ENCODE measurements at regions not wholly inside any gene's neighbourhood (a gene's known extent, or its start where the extent isn't known, plus 50 kb on each side); places are given as distances from the start of the nearest gene placed in this dataset.

- Histone ChIP-seq H2BK5ac (ENCODE audit: low read length) (no peak overlapping the region), H2BK12ac (ENCODE audit: low read length) (no peak overlapping the region), H3K4me2 (ENCODE audit: insufficient read depth, low read length, poor library complexity, severe bottlenecking) (no peak overlapping the region), H3K14ac (ENCODE audit: low read length) (no peak overlapping the region), H4K91ac (ENCODE audit: low read depth, low read length, poor library complexity) (no peak overlapping the region), H2AFZ (ENCODE audit: low read length) (no peak overlapping the region), H3K4me1 (ENCODE audit: control insufficient read depth in 2 of 2, insufficient read depth in 1 of 2, low read depth in 1 of 2, low read length in 2 of 2) (peaks cover 0 to 2% of the 10 kb centered on the region in 2 donors), H3K27ac (replicated peaks; ENCODE audit: low read length) (no peak overlapping the region), H4K8ac (ENCODE audit: low read depth, low read length) (no peak overlapping the region), H3K27me3 (ENCODE audit: control insufficient read depth in 3 of 3, insufficient read depth in 3 of 3, low read depth in 1 of 3, low read length in 3 of 3) (no peaks in the 10 kb centered on the region), H2AK5ac (ENCODE audit: low read depth, low read length) (no peak overlapping the region), H3K18ac (ENCODE audit: low read length) (no peak overlapping the region), H3K4ac (ENCODE audit: low read length) (no peak overlapping the region), H3K36me3 (replicated peaks in 1 of 2; ENCODE audit: control insufficient read depth in 2 of 2, insufficient read depth in 2 of 2, low read length in 2 of 2) (no peaks in the 10 kb centered on the region), H3K23ac (ENCODE audit: low read depth, low read length, poor library complexity) (no peak overlapping the region), H3K79me1 (ENCODE audit: low read depth, low read length) (no peaks in the 10 kb centered on the region), H3K4me3 (ENCODE audit: low read length in 2 of 2) (no peak overlapping the region), H3K9me3 (replicated peaks in 1 of 2; ENCODE audit: control insufficient read depth in 2 of 2, insufficient read depth in 1 of 2, low read depth in 1 of 2, low read length in 2 of 2) (no peaks in the 10 kb centered on the region), H2BK15ac (ENCODE audit: low read length) (no peak overlapping the region), H3K9ac (ENCODE audit: low read depth, low read length, poor library complexity) (no peak overlapping the region), H2BK120ac (ENCODE audit: low read depth, low read length) (no peak overlapping the region)
- WGBS, 2 donors (ENCODE audit: extremely low coverage in 2 of 2, insufficient read length in 2 of 2, insufficient replicate concordance in 1 of 2), result no CpG with 5 or more reads among the region's 6 CpGs
- DNase-seq (ENCODE audit: low spot score), result no peak
Observed at GRCh38 chr5:133847301-133847700, 121.1 kb downstream of the C5orf15 start.

GRCh38 chr5:133846478-133847226 is 121.8 kb downstream of the C5orf15 start:
- Histone ChIP-seq H2BK5ac (ENCODE audit: low read length) (no peak overlapping the region), H3K9me3 (replicated peaks in 1 of 2; ENCODE audit: control insufficient read depth in 2 of 2, insufficient read depth in 1 of 2, low read depth in 1 of 2, low read length in 2 of 2) (no peaks in the 10 kb centered on the region), H3K18ac (ENCODE audit: low read length) (no peak overlapping the region), H3K79me1 (ENCODE audit: low read depth, low read length) (no peaks in the 10 kb centered on the region), H3K36me3 (replicated peaks in 1 of 2; ENCODE audit: control insufficient read depth in 2 of 2, insufficient read depth in 2 of 2, low read length in 2 of 2) (no peaks in the 10 kb centered on the region), H2AK5ac (ENCODE audit: low read depth, low read length) (no peak overlapping the region), H4K91ac (ENCODE audit: low read depth, low read length, poor library complexity) (no peak overlapping the region), H2AFZ (ENCODE audit: low read length) (no peak overlapping the region), H3K27me3 (ENCODE audit: control insufficient read depth in 3 of 3, insufficient read depth in 3 of 3, low read depth in 1 of 3, low read length in 3 of 3) (no peaks in the 10 kb centered on the region), H3K23ac (ENCODE audit: low read depth, low read length, poor library complexity) (no peak overlapping the region), H4K8ac (ENCODE audit: low read depth, low read length) (no peak overlapping the region), H3K9ac (ENCODE audit: low read depth, low read length, poor library complexity) (no peak overlapping the region), H3K4me1 (ENCODE audit: control insufficient read depth in 2 of 2, insufficient read depth in 1 of 2, low read depth in 1 of 2, low read length in 2 of 2) (peaks cover 0 to 2% of the 10 kb centered on the region in 2 donors), H3K4ac (ENCODE audit: low read length) (no peak overlapping the region), H2BK12ac (ENCODE audit: low read length) (no peak overlapping the region), H2BK15ac (ENCODE audit: low read length) (no peak overlapping the region), H3K4me2 (ENCODE audit: insufficient read depth, low read length, poor library complexity, severe bottlenecking) (no peak overlapping the region), H3K14ac (ENCODE audit: low read length) (no peak overlapping the region), H2BK120ac (ENCODE audit: low read depth, low read length) (no peak overlapping the region), H3K4me3 (ENCODE audit: low read length in 2 of 2) (no peak overlapping the region), H3K27ac (replicated peaks; ENCODE audit: low read length) (no peak overlapping the region)
- no peak for DNase-seq (ENCODE audit: low spot score)
- WGBS, 2 donors (ENCODE audit: extremely low coverage in 2 of 2, insufficient read length in 2 of 2, insufficient replicate concordance in 1 of 2), result no CpG with 5 or more reads among the region's 8 CpGs

DNA sequence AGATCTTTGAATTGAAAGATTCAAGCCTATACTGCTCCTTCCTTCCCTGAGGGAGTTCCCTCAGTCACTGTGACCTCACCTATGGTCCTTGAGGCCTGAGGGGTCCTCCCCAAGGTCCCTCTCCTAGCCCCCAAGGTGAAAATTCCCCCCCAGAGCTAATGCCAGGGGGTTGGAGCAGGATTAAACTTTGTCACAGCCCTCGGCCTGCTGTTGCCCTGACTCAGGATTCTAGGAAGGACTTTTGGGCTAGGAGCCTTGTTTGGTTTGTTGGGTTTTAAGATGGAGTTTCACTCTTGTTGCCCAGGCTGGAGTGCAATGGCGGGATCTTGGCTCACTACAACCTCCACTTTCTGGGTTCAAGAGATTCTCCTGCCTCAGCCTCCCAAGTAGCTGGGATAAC is 123.2 kb downstream of the C5orf15 start:
- H2BK12ac ChIP-seq (ENCODE audit: low read length), result no peak overlapping the region
- WGBS, 2 donors (ENCODE audit: extremely low coverage in 2 of 2, insufficient read length in 2 of 2, insufficient replicate concordance in 1 of 2), result no CpG with 5 or more reads among the region's 2 CpGs
- H3K14ac ChIP-seq (ENCODE audit: low read length), result no peak overlapping the region
- no peak overlapping the region for H3K4me2 ChIP-seq (ENCODE audit: insufficient read depth, low read length, poor library complexity, severe bottlenecking)
- H3K27ac ChIP-seq (replicated peaks; ENCODE audit: low read length), result no peak overlapping the region
- H2BK5ac ChIP-seq (ENCODE audit: low read length), result no peak overlapping the region
- DNase-seq (ENCODE audit: low spot score), result no peak
- no peak overlapping the region for H3K18ac ChIP-seq (ENCODE audit: low read length)
- H2AFZ ChIP-seq (ENCODE audit: low read length), result no peak overlapping the region
- H2BK120ac ChIP-seq (ENCODE audit: low read depth, low read length), result no peak overlapping the region
- H3K23ac ChIP-seq (ENCODE audit: low read depth, low read length, poor library complexity), result no peak overlapping the region
- no peak overlapping the region for H2AK5ac ChIP-seq (ENCODE audit: low read depth, low read length)
- H3K9me3 ChIP-seq (replicated peaks in 1 of 2; ENCODE audit: control insufficient read depth in 2 of 2, insufficient read depth in 1 of 2, low read depth in 1 of 2, low read length in 2 of 2), result no peaks in the 10 kb centered on the region
- H3K27me3 ChIP-seq (ENCODE audit: control insufficient read depth in 3 of 3, insufficient read depth in 3 of 3, low read depth in 1 of 3, low read length in 3 of 3), result no peaks in the 10 kb centered on the region
- H3K4ac ChIP-seq (ENCODE audit: low read length), result no peak overlapping the region
- no peak overlapping the region for H3K9ac ChIP-seq (ENCODE audit: low read depth, low read length, poor library complexity)
- H3K79me1 ChIP-seq (ENCODE audit: low read depth, low read length), result no peaks in the 10 kb centered on the region
- H3K36me3 ChIP-seq (replicated peaks in 1 of 2; ENCODE audit: control insufficient read depth in 2 of 2, insufficient read depth in 2 of 2, low read length in 2 of 2), result no peaks in the 10 kb centered on the region
- H2BK15ac ChIP-seq (ENCODE audit: low read length), result no peak overlapping the region
- H4K8ac ChIP-seq (ENCODE audit: low read depth, low read length), result no peak overlapping the region
- no peak overlapping the region for H3K4me3 ChIP-seq (ENCODE audit: low read length in 2 of 2)
- no peak overlapping the region for H4K91ac ChIP-seq (ENCODE audit: low read depth, low read length, poor library complexity)
- H3K4me1 ChIP-seq (ENCODE audit: control insufficient read depth in 2 of 2, insufficient read depth in 1 of 2, low read depth in 1 of 2, low read length in 2 of 2), result peaks cover 0 to 2% of the 10 kb centered on the region in 2 donors

DNA sequence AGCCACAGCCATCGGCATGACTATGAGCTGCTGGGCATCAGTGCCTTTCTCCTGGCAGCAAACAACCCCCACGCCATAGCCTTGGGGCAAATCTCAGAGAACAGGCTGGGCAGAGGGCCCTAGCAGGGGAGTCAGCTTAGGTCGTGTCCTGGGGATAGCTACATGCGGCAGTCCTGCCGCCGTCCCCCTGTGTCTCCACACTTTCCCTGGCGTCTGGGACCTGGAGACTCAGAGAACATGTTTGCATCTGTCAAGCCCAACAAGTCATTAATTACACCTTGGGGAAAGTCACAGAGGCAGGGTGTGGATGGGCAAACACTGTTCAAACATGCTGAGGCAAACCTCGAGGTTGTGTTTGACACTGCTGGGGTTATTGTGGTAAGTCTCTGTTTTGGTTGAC is 123.6 kb downstream of the C5orf15 start:
- H3K36me3 ChIP-seq (replicated peaks in 1 of 2; ENCODE audit: control insufficient read depth in 2 of 2, insufficient read depth in 2 of 2, low read length in 2 of 2), result no peaks in the 10 kb centered on the region
- no peak overlapping the region for H2BK12ac ChIP-seq (ENCODE audit: low read length)
- H2BK5ac ChIP-seq (ENCODE audit: low read length), result no peak overlapping the region
- no peak overlapping the region for H3K27ac ChIP-seq (replicated peaks; ENCODE audit: low read length)
- no peak overlapping the region for H3K14ac ChIP-seq (ENCODE audit: low read length)
- no peak overlapping the region for H4K91ac ChIP-seq (ENCODE audit: low read depth, low read length, poor library complexity)
- H3K4me2 ChIP-seq (ENCODE audit: insufficient read depth, low read length, poor library complexity, severe bottlenecking), result no peak overlapping the region
- no peaks in the 10 kb centered on the region for H3K79me1 ChIP-seq (ENCODE audit: low read depth, low read length)
- H3K23ac ChIP-seq (ENCODE audit: low read depth, low read length, poor library complexity), result no peak overlapping the region
- no CpG with 5 or more reads among the region's 8 CpGs for WGBS, 2 donors (ENCODE audit: extremely low coverage in 2 of 2, insufficient read length in 2 of 2, insufficient replicate concordance in 1 of 2)
- no peak overlapping the region for H2BK15ac ChIP-seq (ENCODE audit: low read length)
- no peak overlapping the region for H2BK120ac ChIP-seq (ENCODE audit: low read depth, low read length)
- no peak overlapping the region for H3K4me3 ChIP-seq (ENCODE audit: low read length in 2 of 2)
- no peak overlapping the region for H3K4ac ChIP-seq (ENCODE audit: low read length)
- no peaks in the 10 kb centered on the region for H3K9me3 ChIP-seq (replicated peaks in 1 of 2; ENCODE audit: control insufficient read depth in 2 of 2, insufficient read depth in 1 of 2, low read depth in 1 of 2, low read length in 2 of 2)
- no peak overlapping the region for H3K18ac ChIP-seq (ENCODE audit: low read length)
- H3K4me1 ChIP-seq (ENCODE audit: control insufficient read depth in 2 of 2, insufficient read depth in 1 of 2, low read depth in 1 of 2, low read length in 2 of 2), result peaks cover 0 to 2% of the 10 kb centered on the region in 2 donors
- no peaks in the 10 kb centered on the region for H3K27me3 ChIP-seq (ENCODE audit: control insufficient read depth in 3 of 3, insufficient read depth in 3 of 3, low read depth in 1 of 3, low read length in 3 of 3)
- no peak overlapping the region for H2AFZ ChIP-seq (ENCODE audit: low read length)
- no peak overlapping the region for H2AK5ac ChIP-seq (ENCODE audit: low read depth, low read length)
- H4K8ac ChIP-seq (ENCODE audit: low read depth, low read length), result no peak overlapping the region
- no peak overlapping the region for H3K9ac ChIP-seq (ENCODE audit: low read depth, low read length, poor library complexity)
- DNase-seq (ENCODE audit: low spot score), result no peak
